GM12892 (cell line): ENCODE measurements at regions not wholly inside any gene's neighbourhood (a gene's known extent, or its start where the extent isn't known, plus 50 kb on each side); places are given as distances from the start of the nearest gene placed in this dataset.

ENCODE experiments used
- POLR2A ChIP-seq: IDR thresholded peaks from 2 replicates; pipeline ENCODE4 v1.6.1; 2011; ENCODE audit warnings: low read depth, low read length, control low read depth
- POLR2AphosphoS5 ChIP-seq: IDR thresholded peaks from 2 replicates; pipeline ENCODE4 v1.6.1; 2011; ENCODE audit warnings: low read depth, low read length, control low read depth
- TAF1 ChIP-seq: IDR thresholded peaks from 2 replicates; pipeline ENCODE4 v1.6.1; 2011; ENCODE audit warnings: low read depth, mild to moderate bottlenecking, control low read depth, low read length, borderline replicate concordance

GRCh38 chr15:69525543-69525942, 72.9 kb downstream of the RPLP1 start:
- TF ChIP-seq TAF1 (no peak), POLR2A (no peak), POLR2AphosphoS5 (no peak)
